ENCODE measurements at regions not wholly inside any gene's neighbourhood (a gene's known extent, or its start where the extent isn't known, plus 50 kb on each side); places are given as distances from the start of the nearest gene placed in this dataset.

DNA sequence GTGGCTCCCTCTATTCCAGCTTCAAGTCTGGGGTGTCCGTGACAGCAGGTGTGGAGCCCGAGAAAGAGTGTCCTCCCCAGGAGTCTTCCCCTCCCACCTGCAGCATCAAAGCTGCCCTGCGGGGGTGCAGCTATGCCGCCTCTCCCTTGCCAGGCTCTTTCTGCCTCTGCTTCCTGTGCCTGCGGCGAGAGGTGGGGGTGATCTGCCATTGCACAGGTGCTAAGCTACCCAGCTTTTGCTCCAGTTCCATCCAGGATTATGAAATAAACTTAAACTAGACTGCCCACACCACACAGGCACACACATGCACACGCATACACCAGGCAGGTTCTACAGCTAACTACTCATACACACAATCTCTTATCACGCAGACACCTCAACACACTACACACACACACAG is 104.7 kb upstream of the CLDN10 start:
- DNase-seq (ENCODE audit: low read depth): no peak

DNA sequence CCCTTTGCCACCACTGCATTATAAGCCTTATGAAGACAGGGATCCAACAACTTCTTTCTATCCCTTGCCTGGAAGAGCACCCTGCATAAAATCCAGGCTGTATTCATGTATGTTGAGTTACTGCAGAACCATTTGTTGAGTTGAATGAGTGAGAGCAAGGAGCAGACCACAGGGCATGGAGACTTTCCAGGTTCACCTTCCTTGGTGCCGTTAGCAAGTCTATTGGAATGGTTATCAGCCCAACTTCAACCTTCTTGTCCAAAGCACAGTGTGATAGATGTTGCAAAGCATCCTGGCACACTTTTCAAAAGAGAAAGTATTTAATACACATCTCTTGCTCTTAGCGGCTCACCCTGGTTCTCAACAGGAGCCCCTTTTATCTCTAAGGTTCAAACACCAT is 100.9 kb upstream of the CLDN10 start:
- no peak for DNase-seq (ENCODE audit: low read depth)

DNA sequence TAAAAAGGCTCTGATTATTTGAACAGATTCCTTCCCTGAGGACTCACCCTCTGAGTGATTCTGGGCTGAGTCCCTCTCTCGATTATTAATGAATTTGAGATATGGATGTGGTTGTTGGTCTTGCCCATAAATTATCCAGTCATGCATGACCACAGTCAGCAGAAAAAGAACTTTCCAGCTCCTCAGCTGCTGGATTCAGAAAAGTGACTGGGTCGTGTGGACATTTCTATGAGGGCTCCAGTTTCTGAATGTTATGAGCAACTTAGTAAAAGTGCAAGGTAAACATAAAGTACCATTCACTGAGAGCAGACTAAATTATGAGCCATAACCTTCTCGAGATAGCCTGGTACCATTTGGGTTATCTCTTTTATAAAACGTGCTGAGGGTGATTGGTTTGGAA is 100.1 kb upstream of the CLDN10 start:
- no peak for DNase-seq (ENCODE audit: low read depth)

DNA sequence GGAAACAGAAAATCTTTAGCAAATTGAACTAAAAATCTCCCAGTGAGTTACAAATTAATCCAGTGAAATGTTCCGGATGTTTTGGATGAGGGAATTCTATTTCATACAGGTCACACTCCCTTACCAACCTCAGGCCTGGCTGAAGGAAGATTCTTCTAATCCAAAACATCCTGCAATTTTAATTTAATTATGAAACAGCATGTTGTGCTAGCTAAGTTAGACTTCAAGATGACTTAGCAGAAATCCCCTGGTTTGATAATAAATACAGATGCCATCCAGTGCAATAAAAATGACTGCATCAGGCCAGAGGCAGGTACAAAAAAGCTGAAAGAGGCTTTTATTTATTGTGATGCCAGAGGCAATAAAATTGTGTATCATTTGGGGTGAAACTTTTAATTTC is 96.7 kb upstream of the CLDN10 start:
- no peak for DNase-seq (ENCODE audit: low read depth)

DNA sequence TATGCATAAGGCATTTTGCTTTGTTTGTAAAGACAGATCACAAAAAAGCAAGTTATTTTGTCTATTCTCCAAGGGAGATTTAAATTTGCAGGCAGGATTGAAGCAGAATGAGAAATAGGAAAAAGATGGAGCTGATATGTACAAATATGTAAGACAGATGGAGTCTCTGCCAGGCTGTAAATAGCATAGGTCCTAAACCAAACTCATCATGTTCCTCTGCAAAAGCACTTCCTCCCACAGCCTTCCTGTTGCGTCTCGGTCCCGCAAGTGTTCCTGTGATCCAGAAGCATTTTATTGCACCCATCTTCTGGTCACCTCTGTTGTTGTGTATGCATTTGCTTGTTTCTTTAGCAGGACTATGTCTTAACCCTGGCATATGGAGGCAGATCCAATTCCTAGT is 95.7 kb upstream of the CLDN10 start:
- no peak for DNase-seq (ENCODE audit: low read depth)

DNA sequence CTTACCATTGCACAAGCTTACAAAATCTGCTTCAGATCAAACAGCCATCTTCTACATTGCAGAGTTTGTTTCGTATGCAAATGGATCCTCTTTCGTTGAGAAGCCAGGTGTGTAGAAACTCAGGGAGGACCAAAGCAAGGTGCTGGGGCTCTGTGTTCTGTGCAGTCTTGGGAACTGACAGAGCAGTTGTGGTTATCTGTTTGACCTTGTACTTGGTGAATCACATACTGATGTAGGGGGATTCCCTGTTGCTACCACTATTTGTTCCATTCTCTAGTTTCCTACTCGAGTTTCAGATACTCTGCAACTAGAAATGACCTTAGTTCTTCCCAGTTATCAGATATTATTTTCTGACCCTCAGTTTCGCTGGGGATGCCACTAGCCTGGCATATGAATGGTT is 95.2 kb upstream of the CLDN10 start:
- DNase-seq (ENCODE audit: low read depth): no peak

DNA sequence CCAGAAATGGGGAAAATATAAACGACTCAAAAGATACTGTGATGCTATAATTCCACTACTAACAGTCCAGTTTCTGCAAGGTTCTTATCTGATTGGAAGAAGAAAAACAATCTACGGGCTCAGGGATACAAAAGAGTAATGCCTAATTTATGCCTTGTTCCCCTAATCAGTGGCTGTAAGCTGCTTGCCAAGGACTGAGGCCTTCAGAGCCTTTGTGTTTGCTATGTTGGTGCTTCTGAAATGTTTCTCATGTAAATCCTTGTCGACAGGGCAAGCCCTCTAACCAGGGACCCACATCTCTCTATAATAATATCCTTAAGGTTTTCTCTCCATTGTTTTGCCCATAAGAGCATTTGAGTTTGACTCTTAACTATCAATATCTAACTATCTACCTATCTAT is 89.7 kb upstream of the CLDN10 start:
- no peak for DNase-seq (ENCODE audit: low read depth)

DNA sequence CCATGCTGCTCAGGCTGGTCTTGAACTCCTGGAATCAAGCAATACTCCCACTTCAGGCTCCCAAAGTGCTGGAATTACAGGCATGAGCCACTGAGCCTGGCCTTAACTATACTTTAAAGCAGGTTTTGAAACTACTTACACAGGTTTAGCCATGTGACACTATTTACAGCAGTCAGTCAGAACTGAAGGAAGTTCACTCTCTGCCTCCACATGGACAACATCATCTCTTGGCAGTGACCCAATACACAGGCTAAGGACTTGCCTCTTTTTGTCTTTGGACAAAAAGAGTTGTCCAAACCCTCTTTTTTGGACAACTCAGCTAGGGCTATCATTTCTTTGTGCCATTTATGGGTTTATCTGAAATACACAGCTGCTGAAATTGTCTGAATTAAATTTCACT is 89.0 kb upstream of the CLDN10 start:
- no peak for DNase-seq (ENCODE audit: low read depth)

DNA sequence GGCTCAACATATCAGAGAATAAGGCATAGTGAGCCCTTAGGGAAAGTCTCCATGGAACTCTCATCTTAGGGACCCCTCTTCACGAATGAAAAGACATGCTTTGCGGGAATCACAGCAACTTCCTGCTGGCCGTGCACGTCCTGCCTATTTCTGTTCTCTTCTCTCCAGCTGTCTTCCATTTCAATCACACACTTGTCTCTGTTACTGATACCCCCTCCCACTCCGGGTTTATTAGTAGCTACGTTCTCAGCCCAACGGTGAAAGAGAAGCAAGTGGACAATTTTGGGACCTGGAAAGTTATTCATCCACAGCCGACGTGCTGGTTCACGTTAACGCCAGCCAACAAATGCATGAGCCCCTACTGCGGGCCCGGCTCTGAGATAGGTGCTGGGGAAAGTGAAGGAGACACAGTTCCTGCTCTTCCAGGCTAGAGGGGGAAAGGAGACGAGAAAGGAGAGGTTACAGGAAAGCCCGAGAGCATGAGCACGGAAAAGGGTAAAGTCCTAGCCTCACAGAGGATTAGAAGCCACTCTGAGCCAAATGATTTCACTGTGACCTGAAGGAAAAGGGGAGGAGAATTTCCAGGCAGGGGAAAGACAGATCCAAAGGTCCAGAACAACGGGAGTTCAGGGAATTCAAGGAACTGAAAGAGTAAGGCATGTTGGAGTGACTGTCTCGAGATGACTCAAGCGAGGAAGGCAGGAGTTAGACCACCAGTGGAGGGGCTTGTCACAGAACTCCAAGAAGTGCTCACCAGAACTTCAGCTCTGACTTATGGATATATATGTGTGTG is 81.8 kb upstream of the CLDN10 start:
- DNase-seq (ENCODE audit: low read depth): no peak

DNA sequence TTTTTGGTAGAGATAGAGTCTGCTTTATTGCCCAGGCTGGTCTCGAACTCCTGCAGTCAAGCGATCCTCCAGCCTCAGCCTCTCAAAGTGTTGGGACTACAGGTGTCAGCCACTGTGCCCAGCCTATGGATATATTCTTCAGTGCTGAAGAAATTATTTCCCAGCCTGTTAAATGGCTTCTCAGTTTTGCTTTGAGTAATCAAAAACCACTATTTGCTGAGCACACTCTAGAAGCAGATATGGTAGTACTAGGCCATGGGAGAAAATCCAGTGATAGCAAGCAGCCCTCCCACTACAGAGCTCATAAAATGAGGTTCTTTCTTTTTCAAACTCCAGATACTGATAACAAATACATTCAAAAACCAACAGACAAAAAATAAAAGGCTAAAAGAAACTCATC is 80.6 kb upstream of the CLDN10 start:
- no peak for DNase-seq (ENCODE audit: low read depth)

DNA sequence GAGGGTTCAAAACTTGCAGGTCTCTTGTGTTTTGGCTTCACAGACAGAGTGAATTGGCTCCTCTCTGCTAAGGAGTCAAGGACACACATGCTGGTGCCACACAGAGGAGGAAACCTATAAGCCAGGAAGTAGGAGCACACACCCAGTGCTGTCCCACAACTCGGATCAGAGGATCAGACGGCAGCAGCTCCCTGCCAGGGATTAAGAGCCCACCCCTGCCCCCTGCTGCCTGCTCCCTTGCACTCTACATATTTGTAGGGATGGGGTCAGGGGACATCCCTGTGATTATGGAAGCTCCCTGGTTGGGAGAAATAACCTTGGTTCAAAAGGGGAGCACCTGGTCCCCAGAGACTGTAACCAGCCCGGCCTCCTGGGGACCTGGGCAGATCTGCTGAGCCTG is 77.5 kb upstream of the CLDN10 start:
- no peak for DNase-seq (ENCODE audit: low read depth)

DNA sequence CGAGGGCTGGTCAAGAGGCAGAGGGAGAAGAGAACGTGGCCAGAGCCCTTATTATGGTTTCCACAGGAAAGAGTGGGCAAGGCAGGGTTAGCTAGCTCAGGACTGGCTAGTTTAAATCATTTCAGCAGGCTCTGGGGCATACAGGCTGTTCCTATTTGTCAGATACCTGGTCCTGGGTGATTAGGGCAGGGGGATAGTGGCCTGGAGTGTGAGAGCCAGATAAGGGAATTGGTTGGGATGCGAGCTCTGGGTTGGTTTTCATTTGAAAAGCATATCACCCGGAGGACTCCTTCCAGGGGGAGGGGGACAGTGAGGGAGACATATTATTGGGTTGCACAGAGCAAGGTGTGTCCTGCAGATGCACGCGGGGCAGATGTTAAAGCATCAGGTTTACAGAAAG is 75.3 kb upstream of the CLDN10 start:
- no peak for DNase-seq (ENCODE audit: low read depth)

DNA sequence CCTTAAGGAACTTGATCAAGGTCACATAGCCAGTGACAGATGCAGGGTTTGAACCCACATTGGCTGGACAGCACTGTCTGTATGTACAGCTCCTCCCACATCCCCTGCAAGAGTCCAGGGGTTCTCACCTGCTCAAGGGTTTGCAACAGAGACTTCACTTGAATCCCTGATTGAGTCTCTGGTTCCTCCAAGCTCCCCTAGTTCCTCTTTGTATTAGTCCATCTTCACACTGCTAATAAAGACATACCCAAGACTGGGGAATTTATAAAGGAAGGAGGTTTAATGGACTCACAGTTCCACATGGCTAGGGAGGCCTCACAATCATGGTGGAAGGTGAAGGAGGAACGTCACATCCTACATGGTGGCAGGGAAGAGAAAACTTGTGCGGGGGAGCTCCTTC is 72.8 kb upstream of the CLDN10 start:
- no peak for DNase-seq (ENCODE audit: low read depth)

DNA sequence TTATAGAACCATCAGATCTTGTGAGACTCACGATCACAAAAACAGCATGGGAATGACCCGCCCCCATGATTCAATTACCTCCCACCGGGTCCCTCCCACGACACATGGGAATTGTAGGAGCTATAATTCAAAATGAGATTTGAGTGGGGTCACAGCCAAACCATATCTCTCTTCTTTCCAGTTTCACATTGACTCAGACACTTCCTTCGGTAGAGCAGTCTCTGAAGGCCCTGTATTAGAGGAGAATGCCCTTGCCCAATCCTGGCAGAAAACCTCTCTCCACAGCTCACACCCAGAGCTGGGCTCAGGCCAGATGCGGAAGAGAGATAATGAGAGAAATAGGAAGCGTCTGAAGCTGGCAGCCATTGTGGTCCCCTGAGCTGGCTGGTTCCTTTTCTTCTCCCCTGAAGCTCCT is 72.4 kb upstream of the CLDN10 start:
- DNase-seq (ENCODE audit: low read depth): no peak

DNA sequence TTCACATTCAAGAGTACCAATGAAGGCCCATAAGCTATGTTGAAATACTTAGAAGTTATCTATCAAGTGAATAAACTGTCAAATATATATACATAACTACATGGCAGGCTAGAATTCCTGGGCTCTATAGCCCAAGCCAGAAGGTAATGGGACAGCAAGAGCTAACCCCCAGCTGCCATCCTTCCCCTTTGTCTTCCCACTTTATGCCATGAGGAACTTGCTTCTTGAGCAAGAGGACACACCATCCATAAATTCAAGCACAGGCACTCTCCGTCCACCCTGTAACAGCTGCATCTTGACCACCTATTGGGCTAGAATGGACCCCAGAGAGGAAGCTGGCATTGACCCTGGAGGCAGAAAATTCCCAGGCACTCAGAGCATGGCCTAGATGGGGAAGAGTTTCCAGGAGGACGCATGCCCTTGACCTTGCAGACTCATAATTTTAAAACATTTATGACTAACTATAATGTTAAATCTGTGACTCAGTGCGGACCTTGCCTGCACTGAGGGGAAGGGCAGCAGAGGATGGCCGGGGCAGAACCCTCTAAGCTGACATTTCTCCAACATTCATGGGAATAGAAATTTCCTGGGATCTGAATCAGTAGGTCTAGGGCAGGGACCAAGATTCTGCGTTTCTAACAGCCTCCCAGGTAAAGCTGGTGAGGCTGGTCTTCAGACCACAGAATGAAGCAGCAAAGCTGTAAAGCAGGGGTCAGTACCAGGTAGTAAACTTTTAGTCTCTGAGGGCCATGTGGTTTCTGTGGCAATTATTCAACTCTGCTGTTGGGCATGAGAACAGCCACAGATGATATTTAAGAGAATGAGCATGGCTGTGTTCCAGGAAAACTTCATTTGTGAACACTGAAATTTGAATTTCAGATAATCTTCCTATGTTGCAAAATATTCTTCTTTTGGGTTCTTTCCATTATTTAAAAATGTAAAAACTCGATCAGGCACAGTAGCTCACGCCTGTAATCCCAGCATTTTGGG is 71.4 kb upstream of the CLDN10 start:
- no peak for DNase-seq (ENCODE audit: low read depth)

DNA sequence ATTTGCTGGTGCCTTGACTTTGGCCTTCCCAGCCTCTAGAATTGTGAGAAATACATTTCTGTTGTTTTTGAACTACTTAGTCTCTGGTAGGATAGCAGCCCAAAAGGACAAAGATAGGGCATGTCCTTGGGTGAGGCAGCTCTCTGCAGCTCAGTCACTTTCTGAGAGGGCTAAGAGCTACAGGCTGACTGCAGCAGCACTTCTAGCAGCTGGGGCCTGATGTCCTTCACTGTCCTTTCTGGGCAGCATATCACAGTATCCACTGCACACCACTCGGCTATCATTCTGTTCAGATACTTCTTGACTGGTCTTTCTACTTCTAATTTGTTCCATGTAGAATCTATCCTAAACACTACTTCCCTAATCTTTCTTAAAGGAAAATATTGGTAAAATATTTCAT is 68.5 kb upstream of the CLDN10 start:
- DNase-seq (ENCODE audit: low read depth): no peak

DNA sequence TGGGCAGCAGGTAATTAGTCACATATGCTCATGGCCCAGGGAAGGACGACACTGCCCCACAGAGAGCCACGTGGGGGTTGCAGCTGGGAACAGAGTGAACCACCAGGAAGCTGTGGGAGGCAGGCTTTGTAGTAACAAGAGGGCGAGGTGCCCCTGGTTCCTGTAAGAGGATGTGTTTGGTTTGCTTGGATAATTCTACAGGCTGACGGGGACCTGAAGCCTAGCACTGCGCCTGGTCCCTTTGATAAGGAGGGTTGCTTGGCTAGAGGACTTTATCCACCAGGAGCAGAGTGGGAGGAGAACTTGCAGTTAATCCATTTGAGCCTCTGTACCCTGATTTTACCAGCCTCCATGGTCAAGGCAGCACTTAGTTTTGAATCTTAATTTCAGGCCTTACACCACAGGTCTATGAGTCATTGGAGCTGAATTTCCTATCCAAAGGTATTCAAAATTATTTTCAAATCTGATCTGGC is 67.4 kb upstream of the CLDN10 start:
- no peak for DNase-seq (ENCODE audit: low read depth)

DNA sequence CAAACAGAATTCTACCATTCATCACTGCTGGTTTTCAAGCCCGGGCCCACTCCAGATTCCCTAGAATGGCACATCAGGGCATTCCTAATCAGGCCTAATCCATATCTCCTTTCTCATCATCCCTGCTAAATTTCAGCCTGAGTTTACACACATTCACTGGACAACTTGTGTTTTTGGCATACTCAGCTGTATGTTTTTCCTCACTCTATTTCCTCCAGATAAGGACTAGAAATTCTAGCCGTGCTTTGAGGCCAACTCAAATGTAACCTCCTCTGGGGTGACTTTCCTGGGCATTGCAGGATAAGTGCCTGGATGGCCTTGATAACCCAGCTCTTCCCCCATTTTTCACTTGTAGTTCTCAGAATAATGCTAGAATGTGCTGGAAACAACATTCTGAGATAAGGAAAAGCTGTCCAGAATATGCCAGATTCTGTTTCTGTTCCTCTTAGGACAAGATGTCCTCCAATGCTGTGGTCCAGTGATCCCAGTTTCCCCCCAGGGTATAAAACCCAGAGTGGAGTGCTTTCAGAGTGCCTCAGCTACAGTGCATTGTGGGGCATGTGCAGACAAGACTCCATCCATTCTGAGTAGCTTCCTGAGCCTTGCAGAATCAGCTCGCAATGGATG is 66.9 kb upstream of the CLDN10 start:
- no peak for DNase-seq (ENCODE audit: low read depth)

DNA sequence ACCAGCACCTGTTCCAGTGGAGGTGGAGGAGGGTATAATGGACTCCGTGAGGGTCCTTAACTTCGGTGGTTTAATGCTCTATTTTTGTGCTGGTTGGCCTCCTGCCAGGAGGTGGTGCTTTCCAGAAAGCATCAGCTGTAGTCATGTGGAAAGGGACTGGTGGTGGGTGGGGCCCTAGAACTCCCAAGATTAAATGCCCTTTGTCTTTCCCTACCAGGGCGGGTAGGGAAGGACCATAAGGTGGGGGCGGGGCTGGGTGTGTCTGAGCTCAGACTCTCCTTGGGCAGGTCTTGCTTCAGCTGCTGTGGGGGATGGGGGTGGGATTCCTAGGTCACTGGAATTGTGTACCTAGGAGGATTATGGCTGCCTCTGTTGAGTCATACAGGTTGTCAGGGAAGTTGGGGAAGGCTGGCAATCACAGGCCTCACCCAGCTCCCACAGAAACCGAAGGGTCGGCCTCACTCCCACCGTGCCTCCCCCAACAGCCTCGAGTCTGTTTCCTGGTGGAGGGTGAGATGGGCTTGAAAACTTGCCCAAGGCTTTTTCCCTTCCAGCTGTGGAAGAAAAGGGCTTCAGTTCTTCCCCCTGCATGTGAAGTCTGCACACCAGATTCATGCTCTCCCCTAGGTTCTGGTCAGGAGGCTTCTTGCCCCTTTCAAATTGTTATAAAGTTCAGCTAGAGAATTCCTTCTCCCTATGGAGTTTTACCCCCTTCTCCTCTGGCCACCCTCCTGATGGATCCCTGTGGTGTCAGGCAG is 60.3 kb upstream of the CLDN10 start:
- no peak for DNase-seq (ENCODE audit: low read depth)

DNA sequence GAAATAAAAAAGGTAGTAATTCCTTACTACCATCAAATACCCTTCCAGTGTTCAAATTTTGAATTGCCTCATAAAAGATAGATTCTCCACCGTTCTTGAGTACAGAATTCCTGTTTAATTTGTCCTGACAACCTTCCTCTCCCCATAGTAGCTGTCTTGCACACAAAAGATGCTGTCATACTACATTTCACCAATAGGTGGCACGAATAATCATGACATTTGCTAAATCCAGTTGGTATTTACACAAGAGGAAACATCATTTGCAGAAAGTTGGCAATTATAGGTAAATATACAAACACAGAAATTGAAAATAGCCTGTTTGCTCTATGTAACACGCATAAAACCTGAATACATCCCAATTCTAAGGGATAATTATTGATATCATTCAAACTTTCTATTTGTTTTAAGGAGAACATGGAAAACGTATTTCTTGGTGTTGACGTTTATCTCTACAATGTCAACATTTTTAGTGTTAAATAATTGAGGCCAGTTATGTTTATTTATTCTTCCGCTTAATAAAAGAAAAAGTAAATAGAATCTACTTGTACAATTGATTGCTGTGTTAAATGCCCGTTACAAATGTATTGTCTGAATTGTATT is 58.3 kb upstream of the CLDN10 start:
- no peak for DNase-seq (ENCODE audit: low read depth)

DNA sequence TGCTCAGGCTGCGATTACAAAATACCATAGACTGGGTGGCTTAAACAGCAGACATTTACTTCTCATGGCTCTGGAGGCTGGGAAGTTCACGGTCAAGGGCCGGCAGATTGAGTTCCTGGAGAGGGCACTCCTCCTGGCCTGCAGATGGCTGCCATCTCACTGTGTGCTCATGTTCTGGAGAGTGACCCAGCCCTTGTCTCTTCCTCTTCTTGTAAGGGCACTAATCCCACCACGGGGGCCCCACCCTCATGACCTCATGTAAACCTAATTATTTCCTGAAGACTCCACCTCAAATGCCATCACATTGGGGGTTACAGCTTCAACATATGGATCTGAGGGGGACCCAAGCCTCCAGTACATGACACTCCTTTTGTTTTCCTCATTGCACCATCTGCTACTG is 56.0 kb upstream of the CLDN10 start:
- DNase-seq (ENCODE audit: low read depth): no peak

DNA sequence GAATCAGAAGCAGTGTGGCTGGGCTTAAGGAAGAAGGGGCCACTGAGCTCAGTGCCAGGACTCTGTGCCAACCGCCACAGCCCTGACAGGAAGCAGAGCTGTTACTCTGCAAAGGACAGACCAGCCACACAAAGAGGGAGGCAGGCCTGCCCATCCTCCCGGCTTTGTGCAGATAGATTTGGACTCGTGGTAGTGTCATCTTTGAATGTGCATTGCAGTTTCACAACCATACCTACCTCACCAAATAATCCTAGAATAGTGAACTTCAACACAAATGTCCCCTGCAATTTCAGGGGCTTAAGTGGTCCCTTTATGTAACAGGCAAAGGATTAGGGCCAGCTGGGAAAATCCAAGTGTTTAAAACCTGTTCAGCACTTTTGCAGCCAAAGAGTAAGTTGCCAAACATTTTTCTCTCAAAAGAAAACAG is 55.1 kb upstream of the CLDN10 start:
- no peak for DNase-seq (ENCODE audit: low read depth)
